HG02885 (cell line): ENCODE measurements at regions not wholly inside any gene's neighbourhood (a gene's known extent, or its start where the extent isn't known, plus 50 kb on each side); places are given as distances from the start of the nearest gene placed in this dataset.

Experiments used
- ATAC-seq: cut with Tn5 transposase; IDR thresholded peaks from one replicate; pipeline ENCODE4 v1.9.1; 2021; ENCODE audit warnings: mild to moderate bottlenecking; ENCODE audit not compliant: unreplicated experiment, poor library complexity

GRCh38 chr7:41065663-41066062 lies 637.2 kb downstream of the INHBA start:
- ATAC-seq: no peak

- no peak for ATAC-seq
Measured at GRCh38 chr7:41063116-41063515, 639.8 kb downstream of the INHBA start.

GRCh38 chr7:41060796-41061195 lies 642.1 kb downstream of the INHBA start:
- no peak for ATAC-seq

GRCh38 chr7:41059796-41060195 lies 643.1 kb downstream of the INHBA start:
- ATAC-seq: no peak

GRCh38 chr7:41058986-41059741 lies 643.7 kb downstream of the INHBA start:
- no peak for ATAC-seq

GRCh38 chr7:41054960-41055661 lies 647.8 kb downstream of the INHBA start:
- no peak for ATAC-seq

GRCh38 chr7:41053820-41054219 lies 649.1 kb downstream of the INHBA start:
- ATAC-seq: no peak

GRCh38 chr7:41052736-41053135 lies 650.2 kb downstream of the INHBA start:
- ATAC-seq: no peak

GRCh38 chr7:41052201-41052600 lies 650.7 kb downstream of the INHBA start:
- ATAC-seq: no peak

GRCh38 chr7:41051535-41051934 lies 651.4 kb downstream of the INHBA start:
- ATAC-seq: no peak

- ATAC-seq: no peak
Measured at GRCh38 chr7:41051062-41051461, 651.8 kb downstream of the INHBA start.

GRCh38 chr7:41048771-41049170 lies 654.1 kb downstream of the INHBA start:
- ATAC-seq: no peak

GRCh38 chr7:41047789-41048191 lies 655.1 kb downstream of the INHBA start:
- no peak for ATAC-seq

- no peak for ATAC-seq
Measured at GRCh38 chr7:41047211-41047610, 655.7 kb downstream of the INHBA start.

- no peak for ATAC-seq
Measured at GRCh38 chr7:41046776-41047175, 656.1 kb downstream of the INHBA start.

- ATAC-seq: no peak
Measured at GRCh38 chr7:41046221-41046761, 656.6 kb downstream of the INHBA start.

- ATAC-seq: no peak
Measured at GRCh38 chr7:41045556-41046123, 657.2 kb downstream of the INHBA start.

GRCh38 chr7:41039981-41040380 lies 662.9 kb downstream of the INHBA start:
- no peak for ATAC-seq

- ATAC-seq: no peak
Measured at GRCh38 chr7:41039386-41039953, 663.4 kb downstream of the INHBA start.

- ATAC-seq: no peak
Measured at GRCh38 chr7:41038211-41038610, 664.7 kb downstream of the INHBA start.

GRCh38 chr7:41037691-41038090 lies 665.2 kb downstream of the INHBA start:
- no peak for ATAC-seq
